Daoy (cell line): ENCODE measurements at regions not wholly inside any gene's neighbourhood (a gene's known extent, or its start where the extent isn't known, plus 50 kb on each side); places are given as distances from the start of the nearest gene placed in this dataset.
"Not testable (repeated sequence)": the region's sequence is repeated elsewhere in the genome, so short reads cannot be mapped to it uniquely, and the experiment has no call there.

Experiments used
- DNase-seq: peaks from one replicate; pipeline ENCODE4 v3.0.0-alpha.2; 2015; ENCODE audit warnings: low read depth

- no peak for DNase-seq
Observed at GRCh38 chr6:814378-815347, 121.7 kb upstream of the EXOC2 start.

DNA sequence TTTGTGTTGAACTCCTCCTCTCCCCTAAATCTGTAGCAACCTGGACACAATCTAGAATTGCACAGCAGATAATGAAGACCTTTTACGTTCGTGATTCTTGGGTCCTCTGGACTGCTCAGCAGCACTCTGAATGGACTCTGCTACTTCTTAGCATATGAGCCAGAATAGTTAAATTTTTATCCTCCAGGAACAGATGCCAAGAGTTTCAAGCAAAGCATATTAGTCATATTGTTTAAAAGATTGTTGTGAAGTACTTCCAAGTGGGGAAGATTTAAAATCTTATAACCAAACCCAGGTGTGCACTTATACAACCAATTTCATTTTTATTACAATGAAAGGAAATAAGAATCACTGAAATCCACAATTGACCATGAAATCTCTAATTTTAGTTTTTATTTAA, 118.9 kb upstream of the EXOC2 start:
- DNase-seq, result no peak

GRCh38 chr6:811191-811590, 118.3 kb upstream of the EXOC2 start:
- DNase-seq, result no peak

DNA sequence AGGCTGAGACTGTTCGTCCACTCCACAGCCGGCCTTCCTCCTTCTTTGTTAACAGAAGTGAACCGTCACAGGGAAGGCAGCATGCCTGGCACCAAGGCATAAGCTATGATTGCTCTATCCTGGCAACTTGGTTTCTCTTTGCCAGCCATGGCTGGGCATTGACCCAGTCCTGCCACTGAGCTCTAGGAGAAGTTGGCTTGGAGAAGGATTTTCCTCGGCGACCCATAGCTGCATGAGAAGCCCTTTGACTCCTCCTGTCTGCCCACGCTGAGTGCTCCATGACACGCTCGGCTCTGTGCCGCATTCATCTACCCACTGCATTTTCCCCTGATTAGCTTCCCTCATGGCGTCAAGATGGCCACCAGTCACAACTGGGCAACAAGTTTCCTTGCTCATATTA, 111.8 kb upstream of the EXOC2 start:
- DNase-seq, result no peak

DNA sequence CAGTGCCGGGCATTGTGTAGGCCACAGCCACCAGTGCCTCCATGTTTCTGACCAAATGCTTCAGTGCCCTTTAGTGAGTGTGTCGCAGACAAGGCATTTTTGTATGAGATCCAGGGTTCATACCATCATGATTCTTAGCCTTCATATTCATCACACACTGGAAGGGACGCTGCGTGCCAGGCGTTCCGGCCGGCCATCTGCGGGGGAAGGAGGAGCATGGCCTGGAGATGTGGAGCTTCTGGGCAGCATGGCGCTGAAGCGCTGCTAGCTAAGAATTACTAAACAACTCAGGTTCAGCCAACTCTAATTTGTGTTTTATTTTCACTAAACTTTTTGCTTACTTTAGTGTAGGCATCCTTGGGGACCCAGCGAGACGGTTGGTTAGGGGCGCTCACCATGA, 111.4 kb upstream of the EXOC2 start:
- no peak for DNase-seq

DNA sequence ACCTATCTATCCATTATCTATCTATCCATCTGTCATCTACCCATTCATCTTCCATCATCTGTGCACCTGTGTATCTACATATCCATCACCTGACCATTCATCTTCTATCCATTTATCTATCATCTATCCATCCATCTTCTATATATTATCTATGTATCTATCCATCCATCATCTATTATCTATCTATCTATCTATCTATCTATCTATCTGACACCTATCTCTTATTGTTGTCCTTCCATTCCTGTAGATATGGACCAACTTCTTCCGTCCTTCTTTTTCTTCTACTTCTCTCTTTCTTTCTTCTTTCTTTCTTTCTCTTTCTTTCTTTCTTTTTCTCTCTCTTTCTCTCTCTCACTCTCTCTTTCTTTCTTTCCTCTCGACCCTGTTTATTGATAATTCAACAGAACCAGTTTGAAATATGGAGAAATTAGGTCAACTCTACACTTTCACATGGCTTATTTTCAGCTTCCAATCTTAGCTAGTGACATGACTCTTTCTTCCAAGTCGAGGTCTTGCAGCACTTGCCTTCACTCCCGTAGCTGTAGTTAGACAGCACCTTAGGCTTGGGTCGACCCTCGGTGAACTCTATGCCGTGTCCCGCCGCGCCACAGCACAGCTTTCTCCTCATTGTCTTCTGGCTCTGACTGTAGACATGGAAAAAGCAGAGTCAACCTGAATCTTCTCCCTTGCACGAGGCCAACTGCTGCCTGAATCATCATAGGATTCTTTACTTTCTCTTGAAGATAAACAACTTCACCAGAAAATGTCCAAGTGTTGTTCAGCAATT, 110.4 kb upstream of the EXOC2 start:
- DNase-seq, result no peak

DNA sequence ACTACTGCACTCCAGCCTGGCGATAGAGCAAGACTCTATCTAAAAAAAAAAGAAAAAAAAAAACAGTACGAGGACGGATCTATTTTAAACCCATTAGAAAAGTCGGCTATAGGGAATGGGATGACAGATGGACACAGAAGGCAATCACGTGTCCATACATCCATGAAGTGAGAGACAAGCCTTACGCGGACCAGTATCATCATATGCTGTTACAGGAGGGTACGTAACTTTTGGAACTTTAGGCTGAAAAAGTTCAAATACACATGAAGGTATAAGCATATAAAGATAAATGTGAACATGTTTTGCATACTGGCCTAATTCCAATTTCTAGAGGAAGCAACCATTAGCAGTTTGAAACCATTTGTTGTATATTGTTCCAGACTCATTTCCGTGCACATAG, 109.8 kb upstream of the EXOC2 start:
- no peak for DNase-seq

DNA sequence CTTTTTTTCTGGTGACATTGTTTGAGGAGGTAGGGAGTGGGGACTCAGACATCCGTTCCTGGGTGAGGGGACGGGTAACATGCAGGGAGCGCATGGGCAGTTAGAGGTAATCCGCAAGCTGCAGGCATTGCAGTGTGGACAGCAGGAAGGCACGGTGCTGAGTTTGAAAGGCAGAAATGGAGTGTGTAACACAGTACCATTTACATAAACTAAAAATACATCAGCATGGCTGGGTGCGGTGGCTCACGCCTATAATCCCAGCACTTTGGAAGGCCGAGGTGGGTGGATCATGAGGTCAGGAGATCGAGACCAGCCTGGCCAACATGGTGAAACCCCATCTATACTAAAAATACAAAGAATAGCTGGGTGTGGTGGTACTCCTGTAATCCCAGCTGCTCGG, 109.3 kb upstream of the EXOC2 start:
- not testable (repeated sequence) for DNase-seq

DNA sequence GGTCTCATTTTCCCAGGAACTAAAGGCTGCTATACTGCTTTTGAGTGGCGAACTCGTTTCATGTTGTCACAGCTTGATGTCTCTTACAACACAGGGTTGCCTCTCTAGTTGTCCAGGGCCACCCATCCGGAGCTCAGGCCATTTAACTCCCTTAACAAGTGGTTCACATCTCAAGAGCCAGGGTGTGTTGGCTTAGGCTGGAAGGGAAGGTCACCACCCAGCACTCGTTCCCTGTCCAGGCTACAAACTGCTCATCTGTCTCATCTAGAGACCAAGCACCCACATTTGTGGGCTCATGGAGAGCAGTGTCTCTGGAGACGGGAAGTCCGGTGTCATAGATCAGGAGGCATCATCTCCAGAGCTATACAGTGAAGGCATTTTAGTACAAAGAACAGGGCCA, 106.8 kb upstream of the EXOC2 start:
- no peak for DNase-seq

- peak; percentile 60 for DNase-seq
Observed at GRCh38 chr6:797479-798077, 104.6 kb upstream of the EXOC2 start.

DNA sequence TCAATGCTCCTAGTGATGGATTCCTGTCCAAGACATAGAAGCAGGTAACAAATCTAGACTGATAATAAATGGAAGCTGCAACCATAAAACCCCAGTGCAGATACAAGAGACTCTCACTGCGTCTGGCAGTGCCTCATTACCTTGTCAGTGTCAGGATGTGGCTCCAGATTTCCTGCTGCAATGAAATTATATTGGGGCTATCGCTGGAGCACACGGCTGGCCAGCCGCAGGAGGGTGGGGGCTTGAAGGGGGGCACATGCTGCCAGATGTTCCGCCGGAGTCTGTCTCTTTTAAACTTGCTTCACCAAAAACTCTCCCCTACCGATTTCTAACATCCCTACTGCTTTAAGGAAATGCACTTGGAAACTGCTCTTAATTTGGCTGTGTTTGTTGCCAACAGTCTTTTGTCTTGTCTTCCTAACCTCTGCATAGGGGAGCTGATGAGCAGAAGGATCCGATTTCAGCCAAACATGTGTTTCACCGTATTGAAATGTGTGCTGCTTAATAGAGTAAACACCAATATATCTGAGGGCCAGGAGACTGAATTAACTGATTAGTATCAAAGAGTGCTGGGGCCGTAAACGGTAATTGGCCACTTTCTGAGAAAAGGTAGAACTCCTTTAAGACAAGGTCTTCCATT, 102.2 kb upstream of the EXOC2 start:
- no peak for DNase-seq

DNA sequence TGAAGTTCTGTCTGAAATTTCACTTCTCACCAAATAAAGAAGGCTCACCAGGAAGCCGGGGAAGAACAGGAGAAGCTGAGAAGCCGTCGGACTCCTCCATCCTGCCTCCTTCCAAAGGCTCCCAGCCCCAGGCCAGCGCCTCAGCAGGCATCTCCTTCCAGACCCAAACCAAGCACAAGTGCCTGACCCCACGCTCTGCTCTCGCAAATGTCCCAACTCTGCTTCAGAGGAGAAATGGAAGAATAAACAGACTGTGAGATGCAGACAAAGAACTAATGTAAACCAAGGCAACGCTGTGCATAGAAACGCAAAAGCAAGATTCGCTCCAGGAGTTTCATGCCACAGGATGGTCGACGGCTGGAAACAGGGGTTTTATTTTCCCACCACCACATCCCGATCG, 100.3 kb upstream of the EXOC2 start:
- DNase-seq, result no peak

GRCh38 chr6:792662-793061, 99.7 kb upstream of the EXOC2 start:
- DNase-seq, result no peak

DNA sequence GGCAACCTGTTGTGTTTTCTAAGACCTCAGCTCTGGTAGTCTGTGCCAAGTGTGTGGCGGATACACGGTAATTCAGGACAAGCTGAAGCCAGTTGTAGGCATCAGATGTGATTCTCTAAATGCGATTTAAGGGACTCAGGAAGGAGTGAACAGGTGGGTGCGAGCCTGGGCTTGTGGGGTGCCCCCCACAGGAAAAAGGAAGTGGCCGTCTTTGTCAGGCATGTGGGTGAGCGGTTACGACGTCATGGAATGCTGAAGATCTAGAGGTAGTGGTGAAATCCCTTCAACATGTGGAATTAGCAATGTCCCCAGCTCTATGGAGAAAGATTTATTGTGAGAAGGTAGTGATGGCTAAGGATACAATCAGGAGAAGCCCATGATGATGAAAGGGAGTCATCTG, 95.1 kb upstream of the EXOC2 start:
- DNase-seq, result no peak

- DNase-seq, result peak; percentile 34
Observed at GRCh38 chr6:786946-787763, 94.2 kb upstream of the EXOC2 start.

- DNase-seq, result no peak
Observed at GRCh38 chr6:783966-784735, 91.2 kb upstream of the EXOC2 start.

DNA sequence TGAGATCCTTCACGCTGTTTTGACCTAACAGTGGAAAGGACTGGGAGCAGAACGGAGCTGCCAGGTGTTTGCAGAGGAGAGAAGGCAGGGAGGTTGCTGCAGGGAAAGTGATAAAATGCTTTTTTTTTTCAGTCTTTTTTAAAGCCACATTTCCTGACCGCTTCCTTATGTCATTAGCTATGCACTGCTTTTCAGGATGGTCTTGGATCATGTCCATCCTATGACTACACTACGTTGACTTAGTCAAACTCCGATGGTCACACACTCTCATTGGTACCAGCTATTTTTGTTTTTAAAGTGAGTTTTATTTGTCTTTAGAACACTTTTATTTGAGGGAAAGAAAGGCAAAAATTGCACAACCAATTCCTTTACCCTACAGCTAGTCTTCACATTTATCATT, 89.2 kb upstream of the EXOC2 start:
- DNase-seq, result peak; percentile 51

GRCh38 chr6:781350-781961, 88.5 kb upstream of the EXOC2 start:
- no peak for DNase-seq

DNA sequence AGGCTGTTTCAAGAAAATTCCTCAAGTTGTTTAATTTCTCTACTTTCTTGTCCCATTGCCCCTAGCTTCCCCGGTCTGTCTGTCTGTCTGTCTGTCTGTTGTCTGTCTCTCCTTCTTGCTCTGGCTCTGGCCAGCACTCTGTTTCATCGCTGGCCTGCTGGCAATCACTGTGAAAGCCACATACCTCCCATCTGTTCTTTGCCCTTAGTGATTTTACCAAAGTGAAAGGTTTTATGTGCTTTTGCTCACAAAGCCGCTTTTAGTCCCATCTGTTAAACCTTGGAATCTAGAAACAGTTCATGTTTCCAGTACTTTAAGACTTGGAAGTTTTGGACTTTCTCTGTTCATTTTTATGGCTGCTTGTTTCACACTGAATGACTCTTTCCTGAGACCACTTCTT, 87.8 kb upstream of the EXOC2 start:
- no peak for DNase-seq

DNA sequence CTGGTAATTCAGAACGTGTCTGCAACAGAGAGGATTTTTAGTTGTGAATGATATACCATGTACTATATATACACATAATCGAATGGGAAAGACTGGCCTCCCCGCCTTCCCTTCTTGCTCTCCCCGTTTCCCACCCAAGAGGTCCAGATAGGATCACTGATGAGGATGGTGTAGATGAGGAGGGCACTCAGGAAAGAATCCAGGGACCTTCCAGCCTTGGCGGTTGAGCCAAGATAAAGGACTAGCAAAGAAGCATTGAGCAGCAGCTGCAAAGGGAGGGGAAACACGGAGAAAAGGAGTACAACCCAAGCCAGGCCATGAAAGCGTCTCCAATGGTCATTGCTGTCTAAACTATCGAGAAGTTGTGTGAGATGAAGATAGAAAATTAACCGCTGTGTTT, 84.0 kb upstream of the EXOC2 start:
- DNase-seq, result no peak
